Left ventricle myocardium superior (tissue), 1 donor: ENCODE measurements at regions not wholly inside any gene's neighbourhood (a gene's known extent, or its start where the extent isn't known, plus 50 kb on each side); places are given as distances from the start of the nearest gene placed in this dataset.

Experiments
- ATAC-seq: fragments of 200-7000 bp; cut with Tn5 transposase; one replicate; pipeline ENCODE4 v1.9.1; 2020; ENCODE audit warnings: mild to moderate bottlenecking, moderate library complexity
- DNase-seq: peaks from one replicate; pipeline ENCODE4 v3.0.0-alpha.2; 2020
- intact Hi-C: fragments of 100-400 bp; cut with micrococcal nuclease; formaldehyde crosslinking; loops from one replicate; pipeline ENCODE4 v1.11.0; 2022
- donor health status: DM: no; HTN: yes; CAD: no; lungs with severe emphysema.

GRCh38 chr4:8739820-8740665 lies 131.6 kb downstream of the HMX1 start:
- ATAC-seq: no peak
- DNase-seq: no peak
- intact Hi-C loops: no loop called here

- ATAC-seq (no peak), DNase-seq (no peak)
- intact Hi-C loops: no loop called here
Measured at GRCh38 chr4:8739317-8739716, 132.3 kb downstream of the HMX1 start.

GRCh38 chr4:8738471-8738931 lies 133.1 kb downstream of the HMX1 start:
- DNase-seq: no peak
- ATAC-seq: no peak
- intact Hi-C loops: no loop called here

GRCh38 chr4:8737601-8738279 lies 133.9 kb downstream of the HMX1 start:
- intact Hi-C loops: no loop called here
- DNase-seq (no peak), ATAC-seq (no peak)

- intact Hi-C loops: no loop called here
- DNase-seq: no peak
Measured at GRCh38 chr4:8737075-8737474, 134.6 kb downstream of the HMX1 start.

GRCh38 chr4:8736090-8736825 lies 135.4 kb downstream of the HMX1 start:
- intact Hi-C loops: no loop called here
- DNase-seq: no peak
- ATAC-seq: no peak

More at GRCh38 chr4:8737075-8737474, 134.6 kb downstream of the HMX1 start:
- no peak for ATAC-seq

- ATAC-seq (no peak), DNase-seq (no peak)
- intact Hi-C loops: no loop called here
Measured at GRCh38 chr4:8735236-8736089, 136.2 kb downstream of the HMX1 start.

- intact Hi-C loops: no loop called here
- ATAC-seq: no peak
- no peak for DNase-seq
Measured at GRCh38 chr4:8732681-8733243, 138.9 kb downstream of the HMX1 start.

- intact Hi-C loops: no loop called here
- DNase-seq (no peak), ATAC-seq (no peak)
Measured at GRCh38 chr4:8732092-8732491, 139.5 kb downstream of the CPZ start.

- no peak for DNase-seq
- intact Hi-C loops: no loop called here
- no peak for ATAC-seq
Measured at GRCh38 chr4:8731364-8731763, 138.8 kb downstream of the CPZ start.

GRCh38 chr4:8730681-8731080 lies 138.1 kb downstream of the CPZ start:
- DNase-seq: no peak
- intact Hi-C loops: no loop called here
- ATAC-seq: no peak

- intact Hi-C loops: no loop called here
- no peak for ATAC-seq
- DNase-seq: no peak
Measured at GRCh38 chr4:8730159-8730558, 137.6 kb downstream of the CPZ start.

- ATAC-seq (no peak), DNase-seq (no peak)
- intact Hi-C loops: no loop called here
Measured at GRCh38 chr4:8729408-8730149, 137.0 kb downstream of the CPZ start.

GRCh38 chr4:8728536-8729407 lies 136.2 kb downstream of the CPZ start:
- intact Hi-C loops: no loop called here
- ATAC-seq (no peak), DNase-seq (no peak)

GRCh38 chr4:8727546-8728510 lies 135.3 kb downstream of the CPZ start:
- intact Hi-C loops: no loop called here
- DNase-seq: no peak
- no peak for ATAC-seq

- ATAC-seq: no peak
- no peak for DNase-seq
Measured at GRCh38 chr4:8727131-8727530, 134.6 kb downstream of the CPZ start.

More at GRCh38 chr4:8727131-8727530, 134.6 kb downstream of the CPZ start:
- intact Hi-C loops: no loop called here
